Dedifferentiated amniotic fluid mesenchymal stem cell (primary cell): ENCODE measurements at regions not wholly inside any gene's neighbourhood (a gene's known extent, or its start where the extent isn't known, plus 50 kb on each side); places are given as distances from the start of the nearest gene placed in this dataset.

Experiments used
- DNase-seq: peaks from one replicate; pipeline ENCODE4 v3.0.0-alpha.2; 2016; ENCODE audit errors: extremely low spot score

DNA sequence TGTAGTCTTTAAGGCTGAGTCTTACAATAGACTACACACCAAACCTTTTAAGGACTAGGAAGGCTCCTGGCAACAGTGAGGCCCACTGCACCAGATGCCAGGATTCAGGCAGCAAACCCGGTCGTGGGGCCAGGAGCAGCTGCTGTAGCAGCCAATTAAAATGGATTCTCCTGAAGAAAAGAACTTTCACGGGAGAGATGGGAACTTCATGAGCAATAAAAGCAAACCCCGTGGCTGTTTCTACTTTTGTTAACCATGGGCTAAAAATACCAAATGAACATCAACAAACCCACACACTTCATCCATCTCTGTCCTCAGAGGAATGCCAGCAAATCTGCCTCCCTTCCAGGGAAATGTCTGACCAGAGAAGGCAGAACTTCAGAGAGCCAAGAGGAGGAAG is 101.4 kb downstream of the BTC start:
- DNase-seq = no peak
